ENCODE measurements at regions not wholly inside any gene's neighbourhood (a gene's known extent, or its start where the extent isn't known, plus 50 kb on each side); places are given as distances from the start of the nearest gene placed in this dataset.

GRCh38 chr5:23763170-23763569 lies 255.8 kb downstream of the PRDM9 start:
- TF ChIP-seq CTCF (conservative IDR thresholded peaks at IDR 0.05; ENCODE audit: low read length) = no peak
- no peak for TF ChIP-seq EZH2phosphoT487 (IDR thresholded peaks at IDR 0.05; ENCODE audit: borderline replicate concordance)

All from Loucy (cell line).